Neutrophil (primary cell): ENCODE measurements at regions not wholly inside any gene's neighbourhood (a gene's known extent, or its start where the extent isn't known, plus 50 kb on each side); places are given as distances from the start of the nearest gene placed in this dataset.
"Not testable (repeated sequence)": the region's sequence is repeated elsewhere in the genome, so short reads cannot be mapped to it uniquely, and the experiment has no call there.

Source experiments
- H3K27ac ChIP-seq: fragments of 200-600 bp; sonication (generic); 2 replicates; pipeline ENCODE4 v1.5.1; 2016; ENCODE audit warnings: mild to moderate bottlenecking, moderate library complexity
- H3K27me3 ChIP-seq: fragments of 200-600 bp; sonication (generic); 2 replicates; pipeline ENCODE4 v1.6.0; 2016; ENCODE audit warnings: mild to moderate bottlenecking
- H3K36me3 ChIP-seq: fragments of 200-600 bp; sonication (generic); 2 replicates; pipeline ENCODE4 v1.5.1; 2017
- H3K4me1 ChIP-seq, 2 experiments: fragments of 200-600 bp in 1 of 2; sonication (generic) in 1 of 2; 1 replicate in 1 of 2; 2 replicates in 1 of 2; pipeline versions ENCODE4 v1.5.1 to v1.6.1; 2013 to 2016; ENCODE audit warnings: low read depth in 1 of 2, low read length in 1 of 2, mild to moderate bottlenecking in 1 of 2, moderate library complexity in 1 of 2; ENCODE audit not compliant: control insufficient read depth in 1 of 2, insufficient read depth in 1 of 2
- H3K4me3 ChIP-seq, 2 experiments: fragments of 200-600 bp in 1 of 2; sonication (generic) in 1 of 2; 1 replicate in 1 of 2; 2 replicates in 1 of 2; pipeline ENCODE4 v1.5.1; 2013 to 2016; ENCODE audit warnings: low read depth in 1 of 2, low read length in 1 of 2, mild to moderate bottlenecking in 1 of 2, moderate library complexity in 1 of 2
- H3K9me3 ChIP-seq: fragments of 200-600 bp; sonication (generic); 2 replicates; pipeline ENCODE4 v1.5.1; 2016
- CTCF ChIP-seq: fragments of 200-600 bp; sonication (generic); IDR thresholded peaks from 2 replicates; pipeline ENCODE4 v1.5.1; 2016; ENCODE audit warnings: antibody characterized with exemption

GRCh38 chr1:192880231-192880630, 71.4 kb downstream of the RGS2 start:
- Histone ChIP-seq H3K36me3 (no peaks in the 10 kb centered on the region), H3K27me3 (no peaks in the 10 kb centered on the region), H3K4me3 (no peak overlapping the region), H3K9me3 (no peaks in the 10 kb centered on the region), H3K27ac (peak overlapping the region; percentile 94), H3K4me1 (peaks cover 58 to 61% of the 10 kb centered on the region in 2 experiments)
- TF ChIP-seq CTCF: no peak

- H3K36me3 ChIP-seq: no peaks in the 10 kb centered on the region
- no peaks in the 10 kb centered on the region for H3K9me3 ChIP-seq
- H3K27me3 ChIP-seq: no peaks in the 10 kb centered on the region
- H3K27ac ChIP-seq: no peak overlapping the region
- H3K4me3 ChIP-seq: no peak overlapping the region
- H3K4me1 ChIP-seq: peaks cover 27 to 34% of the 10 kb centered on the region in 2 experiments
- TF ChIP-seq CTCF: no peak
Observed at GRCh38 chr1:192884241-192884640, 75.4 kb downstream of the RGS2 start.

- H3K4me3 ChIP-seq, H3K36me3 ChIP-seq, H3K27me3 ChIP-seq, H3K9me3 ChIP-seq: not testable (repeated sequence)
- H3K4me1 ChIP-seq: peaks cover 18 to 25% of the 10 kb centered on the region in 2 experiments
- H3K27ac ChIP-seq: peak overlapping the region; percentile 9
Observed at GRCh38 chr1:192885387-192885786, 76.5 kb downstream of the RGS2 start.

- H3K4me3 ChIP-seq: no peak overlapping the region
- H3K36me3 ChIP-seq: no peaks in the 10 kb centered on the region
- no peak for TF ChIP-seq CTCF
Observed at GRCh38 chr1:192887426-192887825, 78.6 kb downstream of the RGS2 start.

GRCh38 chr1:192888574-192888973, 79.7 kb downstream of the RGS2 start:
- no peak for TF ChIP-seq CTCF
- peak overlapping the region; percentile 56 for H3K27ac ChIP-seq
- no peak overlapping the region for H3K4me3 ChIP-seq
- H3K9me3 ChIP-seq: no peaks in the 10 kb centered on the region
- H3K4me1 ChIP-seq: peaks cover 12 to 18% of the 10 kb centered on the region in 2 experiments
- no peaks in the 10 kb centered on the region for H3K27me3 ChIP-seq
- H3K36me3 ChIP-seq: no peaks in the 10 kb centered on the region

More at GRCh38 chr1:192887426-192887825, 78.6 kb downstream of the RGS2 start:
- H3K9me3 ChIP-seq: no peaks in the 10 kb centered on the region
- no peaks in the 10 kb centered on the region for H3K27me3 ChIP-seq
- H3K27ac ChIP-seq: no peak overlapping the region
- H3K4me1 ChIP-seq: peaks cover 12 to 18% of the 10 kb centered on the region in 2 experiments

- H3K27ac ChIP-seq: peak overlapping the region; percentile 56
- no peaks in the 10 kb centered on the region for H3K9me3 ChIP-seq
- H3K4me1 ChIP-seq: peaks cover 12 to 18% of the 10 kb centered on the region in 2 experiments
- H3K27me3 ChIP-seq: no peaks in the 10 kb centered on the region
- no peaks in the 10 kb centered on the region for H3K36me3 ChIP-seq
- no peak for TF ChIP-seq CTCF
- H3K4me3 ChIP-seq: no peak overlapping the region
Observed at GRCh38 chr1:192889082-192889481, 80.2 kb downstream of the RGS2 start.
